Stomach smooth muscle (tissue), 2 donors: ENCODE measurements at regions not wholly inside any gene's neighbourhood (a gene's known extent, or its start where the extent isn't known, plus 50 kb on each side); places are given as distances from the start of the nearest gene placed in this dataset.

Experiments used
- H3K27ac ChIP-seq: one replicate; pipeline ENCODE4 v1.7.0; 2013; ENCODE audit warnings: mild to moderate bottlenecking, low read length, inconsistent platforms
- H3K27me3 ChIP-seq, 2 donors: one replicate each; pipeline ENCODE4 v1.7.0; 2013; ENCODE audit warnings: low read length in 2 of 2; ENCODE audit not compliant: insufficient read depth in 2 of 2, control insufficient read depth in 1 of 2
- H3K36me3 ChIP-seq, 2 donors: one replicate each; pipeline ENCODE4 v1.7.0; 2013; ENCODE audit warnings: low read length in 2 of 2; ENCODE audit not compliant: control insufficient read depth in 2 of 2, insufficient read depth in 2 of 2
- H3K4me1 ChIP-seq: one replicate; pipeline ENCODE4 v1.7.0; 2013; ENCODE audit warnings: low read length; ENCODE audit not compliant: control insufficient read depth, insufficient read depth
- H3K4me3 ChIP-seq, 2 donors: one replicate each; pipeline ENCODE4 v1.7.0; 2013; ENCODE audit warnings: low read length in 2 of 2
- H3K9ac ChIP-seq, 2 donors: one replicate each; pipeline ENCODE4 v1.7.0; 2013; ENCODE audit warnings: low read length in 2 of 2, mild to moderate bottlenecking in 1 of 2
- H3K9me3 ChIP-seq, 2 donors: one replicate each; pipeline ENCODE4 v1.7.0; 2013; ENCODE audit warnings: low read length in 2 of 2; ENCODE audit not compliant: control insufficient read depth in 2 of 2
- donor health status: healthy.
- donor health status: Pancreatic carcinoma.

DNA sequence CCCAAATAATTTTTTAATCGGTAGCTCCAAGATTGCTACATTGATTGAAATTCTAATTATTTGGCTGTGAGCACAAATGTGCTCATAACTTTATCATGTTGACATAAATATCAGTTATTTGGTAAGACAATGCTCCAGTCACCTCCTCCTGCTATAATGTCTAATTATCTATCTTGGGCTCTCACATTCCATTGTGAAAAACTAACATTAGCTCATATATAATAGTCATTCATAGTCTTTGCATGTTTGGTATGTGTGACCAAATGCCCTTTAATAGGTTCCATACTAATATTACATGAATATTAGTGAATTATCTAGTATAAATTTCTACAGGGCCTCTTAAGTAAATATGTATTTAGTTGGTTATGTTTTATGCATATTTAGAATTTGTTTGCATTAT, 185.6 kb upstream of the MCHR2 start:
- no peaks in the 10 kb centered on the region for H3K27me3 ChIP-seq
- H3K9me3 ChIP-seq = no peaks in the 10 kb centered on the region
- no peak overlapping the region for H3K9ac ChIP-seq
- no peak overlapping the region for H3K4me3 ChIP-seq
- no peaks in the 10 kb centered on the region for H3K4me1 ChIP-seq
- H3K36me3 ChIP-seq = no peaks in the 10 kb centered on the region
- H3K27ac ChIP-seq = no peak overlapping the region

DNA sequence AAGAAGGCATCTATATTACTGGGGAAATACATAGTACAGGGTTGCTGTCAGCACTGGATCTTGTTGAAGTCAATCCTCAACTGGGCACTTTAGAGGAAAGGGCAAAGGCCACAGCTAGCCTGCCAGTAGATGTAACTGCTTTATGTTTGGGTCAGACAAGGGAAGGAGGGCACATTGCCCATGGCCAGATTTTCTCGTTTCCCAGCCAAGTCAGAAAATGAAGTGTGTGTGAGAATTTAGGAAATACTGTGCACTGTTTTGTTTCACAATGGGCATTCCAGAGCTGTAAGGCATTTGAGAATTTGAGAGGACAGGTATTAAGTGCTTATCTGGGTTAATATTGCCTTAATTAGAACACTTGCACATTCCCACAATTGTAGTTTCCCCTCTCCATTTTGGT, 183.9 kb upstream of the MCHR2 start:
- Histone ChIP-seq H3K27ac (no peak overlapping the region), H3K4me3 (no peak overlapping the region), H3K9me3 (no peaks in the 10 kb centered on the region), H3K9ac (no peak overlapping the region), H3K4me1 (no peaks in the 10 kb centered on the region), H3K27me3 (no peaks in the 10 kb centered on the region), H3K36me3 (no peaks in the 10 kb centered on the region)

DNA sequence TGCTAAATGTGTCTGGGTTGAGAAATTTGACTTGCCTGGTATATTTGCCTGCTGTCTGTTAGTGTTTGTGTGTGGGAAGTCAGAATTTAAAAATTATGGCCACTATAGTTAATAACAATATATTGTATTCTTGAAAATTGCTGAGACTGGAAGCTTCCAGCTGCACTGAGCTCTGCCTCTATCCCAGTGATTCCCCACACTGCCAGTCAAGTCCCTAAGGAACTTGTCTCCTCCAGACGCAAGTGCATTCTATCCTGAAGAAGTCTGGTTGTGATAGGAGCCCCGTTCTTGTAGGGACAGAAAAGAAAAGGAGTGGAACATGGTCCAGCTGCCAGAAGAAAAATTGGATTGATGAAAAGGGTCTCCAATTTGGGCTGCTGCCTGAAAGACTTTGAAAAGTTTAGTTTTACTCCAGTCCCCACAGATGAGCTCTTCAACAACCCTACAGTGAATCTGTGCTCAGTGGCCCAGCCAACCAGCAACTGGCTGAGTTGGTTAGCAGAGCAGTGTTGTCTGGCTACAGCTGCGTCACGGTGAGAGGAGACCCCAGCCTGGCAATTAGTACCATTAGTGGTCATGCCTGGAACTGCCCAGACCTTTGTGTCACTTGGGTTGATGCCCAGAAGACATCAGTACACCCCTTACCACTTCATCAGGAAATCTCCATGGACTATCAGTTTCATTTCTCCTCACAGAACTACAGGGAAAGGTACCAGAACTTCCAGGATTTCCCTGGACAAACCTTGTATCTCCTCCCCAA, 183.1 kb upstream of the MCHR2 start:
- H3K4me3 ChIP-seq = no peak overlapping the region
- no peak overlapping the region for H3K9ac ChIP-seq
- H3K27me3 ChIP-seq = no peaks in the 10 kb centered on the region
- no peak overlapping the region for H3K27ac ChIP-seq
- H3K36me3 ChIP-seq = no peaks in the 10 kb centered on the region
- H3K4me1 ChIP-seq = no peaks in the 10 kb centered on the region
- H3K9me3 ChIP-seq = no peaks in the 10 kb centered on the region

DNA sequence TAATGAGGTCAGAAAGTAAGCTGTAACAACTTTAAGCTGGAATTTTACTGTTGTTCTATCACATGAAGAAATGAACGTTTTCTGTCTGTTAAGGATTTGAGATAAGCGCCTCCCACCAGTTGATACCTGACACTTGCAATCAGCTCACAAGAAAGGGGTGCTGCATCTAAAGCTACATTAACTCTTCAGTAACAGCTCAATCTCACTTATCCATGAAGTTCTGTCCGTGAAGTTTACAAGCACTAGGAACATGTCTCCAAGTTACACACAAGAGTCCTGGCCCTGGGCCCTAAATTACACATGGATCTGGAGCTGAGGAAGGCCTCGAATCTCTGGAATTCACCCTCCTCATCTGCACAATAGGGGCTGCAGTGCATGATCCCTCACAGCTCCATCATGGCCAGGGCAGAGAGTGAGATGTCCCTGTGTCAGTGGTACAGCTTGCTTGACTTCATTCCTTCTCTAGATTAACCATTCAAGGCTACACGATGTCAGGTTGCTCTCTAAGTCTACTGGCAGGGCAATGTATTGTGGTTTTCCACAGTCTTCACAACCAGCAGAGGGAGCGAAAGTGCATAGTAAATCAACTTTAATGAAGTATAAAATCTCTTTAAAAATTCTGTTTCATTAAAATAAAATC, 182.4 kb upstream of the MCHR2 start:
- no peak overlapping the region for H3K9ac ChIP-seq
- H3K36me3 ChIP-seq = no peaks in the 10 kb centered on the region
- no peak overlapping the region for H3K27ac ChIP-seq
- no peaks in the 10 kb centered on the region for H3K9me3 ChIP-seq
- no peak overlapping the region for H3K4me3 ChIP-seq
- H3K27me3 ChIP-seq = no peaks in the 10 kb centered on the region
- no peaks in the 10 kb centered on the region for H3K4me1 ChIP-seq

DNA sequence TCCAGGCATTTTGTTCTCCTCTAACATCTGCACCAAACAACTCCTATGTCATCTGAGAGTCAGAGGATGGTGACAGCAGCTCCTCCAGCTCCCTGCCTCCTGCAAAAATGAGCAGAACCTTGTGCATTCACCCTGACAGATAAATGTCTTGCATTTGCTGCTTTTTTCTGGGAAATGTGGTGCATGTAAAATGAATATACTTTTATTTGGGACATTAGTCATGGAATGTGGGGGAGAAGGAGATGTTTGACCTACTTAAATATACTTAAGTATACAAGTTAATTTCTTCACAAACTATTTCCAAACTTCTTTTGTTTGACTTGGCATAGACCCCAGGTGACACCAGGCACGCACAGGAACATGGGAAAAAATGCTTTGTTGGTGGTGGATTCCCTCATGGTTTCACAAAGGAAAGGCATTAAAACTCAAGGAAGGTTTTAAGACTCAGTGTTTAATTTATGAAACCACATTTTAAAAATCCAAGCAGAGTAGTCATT, 181.8 kb upstream of the MCHR2 start:
- Histone ChIP-seq H3K4me3 (no peak overlapping the region), H3K36me3 (no peaks in the 10 kb centered on the region), H3K9ac (no peak overlapping the region), H3K27ac (no peak overlapping the region), H3K27me3 (no peaks in the 10 kb centered on the region), H3K4me1 (no peaks in the 10 kb centered on the region), H3K9me3 (no peaks in the 10 kb centered on the region)

DNA sequence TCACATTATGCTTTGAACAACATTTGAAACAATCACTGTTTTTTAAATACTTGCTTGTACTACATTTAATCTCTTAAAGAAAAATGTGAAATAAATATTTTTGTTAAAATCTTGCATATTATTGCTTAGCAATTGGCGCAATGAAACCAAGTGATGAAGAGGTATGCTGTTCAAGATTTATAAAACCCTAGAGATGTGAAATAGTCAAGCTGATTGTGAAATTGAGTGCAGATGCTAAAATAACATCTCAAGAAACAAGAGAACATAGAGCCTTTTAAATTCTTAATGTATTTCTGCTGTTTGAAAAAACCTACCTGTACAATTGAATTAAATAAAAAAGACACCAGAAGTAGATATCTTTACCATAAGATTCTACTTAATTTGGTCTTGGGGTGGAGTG, 179.2 kb upstream of the MCHR2 start:
- H3K4me1 ChIP-seq = no peaks in the 10 kb centered on the region
- H3K4me3 ChIP-seq = no peak overlapping the region
- H3K9ac ChIP-seq = no peak overlapping the region
- H3K36me3 ChIP-seq = no peaks in the 10 kb centered on the region
- no peaks in the 10 kb centered on the region for H3K9me3 ChIP-seq
- no peak overlapping the region for H3K27ac ChIP-seq
- no peaks in the 10 kb centered on the region for H3K27me3 ChIP-seq

DNA sequence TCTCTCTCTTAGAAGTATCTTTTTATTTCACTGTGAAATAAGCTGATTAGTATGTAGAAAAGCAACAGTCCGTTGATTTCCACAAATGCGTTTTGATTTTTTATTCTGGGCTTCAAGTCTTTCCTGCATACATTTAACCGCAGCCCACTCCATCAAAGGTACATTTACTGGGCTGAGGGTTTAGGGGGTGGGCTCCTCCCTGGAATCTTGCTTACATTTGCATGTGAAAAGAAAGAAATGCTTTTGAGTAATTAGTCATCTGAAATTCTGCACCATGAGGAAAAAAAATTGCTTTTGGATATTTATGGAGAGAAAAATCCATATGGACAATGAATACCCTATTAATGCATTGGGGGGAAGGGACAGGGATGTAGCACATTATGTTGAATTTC, 178.3 kb upstream of the MCHR2 start:
- H3K27ac ChIP-seq = no peak overlapping the region
- H3K9ac ChIP-seq = no peak overlapping the region
- H3K36me3 ChIP-seq = no peaks in the 10 kb centered on the region
- H3K9me3 ChIP-seq = no peaks in the 10 kb centered on the region
- no peaks in the 10 kb centered on the region for H3K27me3 ChIP-seq
- no peak overlapping the region for H3K4me3 ChIP-seq
- H3K4me1 ChIP-seq = no peaks in the 10 kb centered on the region

DNA sequence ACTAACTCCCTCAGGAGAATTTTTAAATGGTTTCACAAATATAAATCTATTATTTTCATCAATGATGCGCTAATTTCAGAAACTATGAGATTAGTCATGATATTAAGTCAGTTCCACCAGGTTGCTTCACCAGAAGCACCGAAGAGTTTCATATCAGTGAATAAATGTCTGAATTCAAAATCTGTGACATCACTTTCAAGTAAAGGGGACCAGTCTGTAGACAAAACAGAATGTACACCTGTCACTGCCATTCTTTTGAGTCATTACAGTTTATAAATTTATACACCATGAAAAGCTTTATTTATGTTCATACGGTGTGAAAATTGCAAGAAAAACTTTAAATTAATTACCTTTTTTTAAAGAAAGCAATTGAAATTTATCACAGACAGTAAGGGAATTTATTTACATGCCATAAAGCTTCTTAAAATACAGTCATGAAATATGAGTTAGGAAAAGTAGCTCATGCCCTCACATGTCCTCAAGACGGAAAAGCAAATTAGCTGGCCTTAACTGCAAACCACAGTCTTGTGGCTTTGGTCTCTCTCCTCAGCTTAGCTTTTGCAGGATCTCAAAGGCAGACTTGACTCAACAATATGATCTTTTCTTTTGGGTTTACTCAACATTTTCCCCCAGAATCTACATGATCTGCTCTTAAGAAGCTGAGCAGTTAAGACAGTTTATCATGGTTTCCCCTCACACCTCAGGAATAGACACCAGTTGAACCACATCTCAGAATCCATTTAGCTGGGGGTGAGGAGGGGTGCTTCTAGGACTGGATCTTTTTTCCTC, 177.7 kb upstream of the MCHR2 start:
- Histone ChIP-seq H3K4me3 (no peak overlapping the region), H3K4me1 (no peaks in the 10 kb centered on the region), H3K9me3 (no peaks in the 10 kb centered on the region), H3K36me3 (no peaks in the 10 kb centered on the region), H3K27ac (no peak overlapping the region), H3K27me3 (no peaks in the 10 kb centered on the region), H3K9ac (no peak overlapping the region)

DNA sequence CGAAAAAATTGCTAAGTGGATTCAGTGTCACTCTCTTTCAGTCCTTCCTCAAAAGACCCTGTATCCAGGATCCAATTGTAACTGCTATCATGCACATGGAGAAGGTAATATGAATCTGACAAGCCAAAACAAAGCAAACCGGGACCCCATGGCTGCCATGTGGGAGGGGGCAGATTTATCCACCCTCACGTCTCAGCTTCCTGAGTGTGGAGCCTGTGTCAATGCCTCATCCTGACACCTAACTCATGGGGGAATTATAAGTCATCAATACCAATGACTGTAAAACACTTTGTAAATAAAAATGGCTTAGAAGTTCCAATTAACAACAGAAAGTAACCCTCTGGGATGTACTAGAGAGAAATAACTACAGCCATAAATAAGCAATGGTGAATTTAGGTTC, 174.1 kb upstream of the MCHR2 start:
- no peaks in the 10 kb centered on the region for H3K27me3 ChIP-seq
- no peak overlapping the region for H3K9ac ChIP-seq
- H3K4me3 ChIP-seq = no peak overlapping the region
- H3K36me3 ChIP-seq = no peaks in the 10 kb centered on the region
- H3K4me1 ChIP-seq = no peaks in the 10 kb centered on the region
- H3K27ac ChIP-seq = no peak overlapping the region
- no peaks in the 10 kb centered on the region for H3K9me3 ChIP-seq

DNA sequence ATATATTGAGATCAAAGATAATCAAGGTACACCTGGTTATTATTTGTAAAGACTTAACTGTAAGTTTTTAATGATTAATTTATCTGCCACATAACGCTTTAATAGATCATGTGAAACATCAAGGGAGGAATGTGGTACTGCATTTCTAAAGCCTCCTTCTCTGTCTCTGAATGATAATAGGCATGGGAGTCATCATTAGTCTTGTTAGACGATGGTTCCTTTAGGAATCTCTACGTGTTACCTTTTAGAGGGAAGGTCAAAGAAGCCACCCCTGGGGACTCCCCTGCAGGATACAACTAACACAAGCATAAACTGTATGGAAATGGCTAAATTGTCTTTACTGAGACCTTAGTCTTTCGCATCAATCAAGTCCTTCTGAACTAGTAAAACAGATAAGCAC, 173.6 kb upstream of the MCHR2 start:
- Histone ChIP-seq H3K27me3 (no peaks in the 10 kb centered on the region), H3K4me3 (no peak overlapping the region), H3K9ac (no peak overlapping the region), H3K4me1 (no peaks in the 10 kb centered on the region), H3K27ac (no peak overlapping the region), H3K9me3 (no peaks in the 10 kb centered on the region), H3K36me3 (no peaks in the 10 kb centered on the region)
